ENCODE measurements at regions not wholly inside any gene's neighbourhood (a gene's known extent, or its start where the extent isn't known, plus 50 kb on each side); places are given as distances from the start of the nearest gene placed in this dataset.
"Not testable (repeated sequence)": the region's sequence is repeated elsewhere in the genome, so short reads cannot be mapped to it uniquely, and the experiment has no call there.

GRCh38 chrY:8151561-8151960, 1185.7 kb upstream of the TSPY4 start:
- DNase-seq, result no peak

GRCh38 chrY:8128578-8128977, 1208.7 kb upstream of the TSPY4 start:
- no peak for DNase-seq

- DNase-seq, result no peak
Measured at GRCh38 chrY:8125907-8126571, 1211.2 kb upstream of the TSPY4 start.

- DNase-seq, result no peak
Measured at GRCh38 chrY:8121825-8122224, 1210.3 kb upstream of the AMELY start.

- no peak for DNase-seq
Measured at GRCh38 chrY:8094429-8094828, 1182.9 kb upstream of the AMELY start.

- DNase-seq, result no peak
Measured at GRCh38 chrY:8092926-8093325, 1181.4 kb upstream of the AMELY start.

- DNase-seq, result no peak
Measured at GRCh38 chrY:8085925-8086324, 1174.4 kb upstream of the AMELY start.

- DNase-seq, result no peak
Measured at GRCh38 chrY:8084192-8084591, 1172.6 kb upstream of the AMELY start.

GRCh38 chrY:8081151-8081550, 1169.6 kb upstream of the AMELY start:
- DNase-seq, result no peak

- no peak for DNase-seq
Measured at GRCh38 chrY:8065220-8065619, 1153.7 kb upstream of the AMELY start.

GRCh38 chrY:8064500-8064899, 1152.9 kb upstream of the AMELY start:
- DNase-seq, result no peak

- no peak for DNase-seq
Measured at GRCh38 chrY:8063973-8064372, 1152.4 kb upstream of the AMELY start.

GRCh38 chrY:8058613-8059012, 1147.1 kb upstream of the AMELY start:
- DNase-seq, result no peak

- DNase-seq, result no peak
Measured at GRCh38 chrY:8051340-8051739, 1139.8 kb upstream of the AMELY start.

GRCh38 chrY:8041238-8041637, 1129.7 kb upstream of the AMELY start:
- no peak for DNase-seq

- DNase-seq, result no peak
Measured at GRCh38 chrY:8036563-8036962, 1125.0 kb upstream of the AMELY start.

- DNase-seq, result no peak
Measured at GRCh38 chrY:8035653-8036052, 1124.1 kb upstream of the AMELY start.

GRCh38 chrY:8034673-8035072, 1123.1 kb upstream of the AMELY start:
- DNase-seq, result no peak

- no peak for DNase-seq
Measured at GRCh38 chrY:8033200-8033599, 1121.6 kb upstream of the AMELY start.

- DNase-seq, result no peak
Measured at GRCh38 chrY:8020540-8020939, 1109.0 kb upstream of the AMELY start.

- no peak for DNase-seq
Measured at GRCh38 chrY:8011515-8011914, 1100.0 kb upstream of the AMELY start.

- no peak for DNase-seq
Measured at GRCh38 chrY:8004196-8004595, 1092.6 kb upstream of the AMELY start.

- no peak for DNase-seq
Measured at GRCh38 chrY:7996726-7997125, 1085.2 kb upstream of the AMELY start.

GRCh38 chrY:7994781-7995180, 1083.2 kb upstream of the AMELY start:
- not testable (repeated sequence) for DNase-seq

GRCh38 chrY:7979770-7980169, 1068.2 kb upstream of the AMELY start:
- DNase-seq, result no peak

GRCh38 chrY:7977301-7977700, 1065.7 kb upstream of the AMELY start:
- DNase-seq, result no peak
